Central memory CD4-positive, alpha-beta T cell (primary cell): ENCODE measurements at regions not wholly inside any gene's neighbourhood (a gene's known extent, or its start where the extent isn't known, plus 50 kb on each side); places are given as distances from the start of the nearest gene placed in this dataset.
"Not testable (repeated sequence)": the region's sequence is repeated elsewhere in the genome, so short reads cannot be mapped to it uniquely, and the experiment has no call there.

Experiments
- DNase-seq: peaks from one replicate; pipeline ENCODE4 v3.0.0; 2022

- DNase-seq = no peak
Observed at GRCh38 chr6:3900744-3901336, 51.7 kb downstream of the FAM50B start.

- no peak for DNase-seq
Observed at GRCh38 chr6:3902871-3903648, 53.9 kb downstream of the FAM50B start.

GRCh38 chr6:3904518-3904917 lies 55.3 kb downstream of the FAM50B start:
- DNase-seq = no peak

GRCh38 chr6:3905945-3906845 lies 57.0 kb downstream of the FAM50B start:
- no peak for DNase-seq

- DNase-seq = no peak
Observed at GRCh38 chr6:3906846-3907151, 57.6 kb downstream of the FAM50B start.

GRCh38 chr6:3908223-3908622 lies 59.0 kb downstream of the FAM50B start:
- no peak for DNase-seq

GRCh38 chr6:3908961-3909360 lies 59.8 kb downstream of the FAM50B start:
- DNase-seq = no peak

- no peak for DNase-seq
Observed at GRCh38 chr6:3910106-3910663, 61.0 kb downstream of the FAM50B start.

GRCh38 chr6:3911130-3911529 lies 62.0 kb downstream of the FAM50B start:
- DNase-seq = no peak

GRCh38 chr6:3911614-3912336 lies 62.6 kb downstream of the FAM50B start:
- DNase-seq = no peak

GRCh38 chr6:3912361-3913076 lies 63.3 kb downstream of the FAM50B start:
- DNase-seq = no peak

- DNase-seq = no peak
Observed at GRCh38 chr6:3913077-3913957, 64.1 kb downstream of the FAM50B start.

- DNase-seq = no peak
Observed at GRCh38 chr6:3913958-3914337, 64.8 kb downstream of the FAM50B start.

GRCh38 chr6:3915076-3915791 lies 66.1 kb downstream of the FAM50B start:
- peak; percentile 71 for DNase-seq

- no peak for DNase-seq
Observed at GRCh38 chr6:3916211-3916610, 67.0 kb downstream of the FAM50B start.

GRCh38 chr6:3916749-3917148 lies 67.6 kb downstream of the FAM50B start:
- DNase-seq = not testable (repeated sequence)

GRCh38 chr6:3918469-3918868 lies 69.3 kb downstream of the FAM50B start:
- DNase-seq = no peak

GRCh38 chr6:3919130-3919628 lies 70.0 kb downstream of the FAM50B start:
- no peak for DNase-seq

- DNase-seq = no peak
Observed at GRCh38 chr6:3919849-3920248, 70.7 kb downstream of the FAM50B start.

- DNase-seq = no peak
Observed at GRCh38 chr6:3920321-3920720, 71.1 kb downstream of the FAM50B start.
